ENCODE measurements at regions not wholly inside any gene's neighbourhood (a gene's known extent, or its start where the extent isn't known, plus 50 kb on each side); places are given as distances from the start of the nearest gene placed in this dataset.

GRCh38 chr14:99347561-99347960, 75.6 kb upstream of the BCL11B start:
- TF ChIP-seq, protein P1, sequence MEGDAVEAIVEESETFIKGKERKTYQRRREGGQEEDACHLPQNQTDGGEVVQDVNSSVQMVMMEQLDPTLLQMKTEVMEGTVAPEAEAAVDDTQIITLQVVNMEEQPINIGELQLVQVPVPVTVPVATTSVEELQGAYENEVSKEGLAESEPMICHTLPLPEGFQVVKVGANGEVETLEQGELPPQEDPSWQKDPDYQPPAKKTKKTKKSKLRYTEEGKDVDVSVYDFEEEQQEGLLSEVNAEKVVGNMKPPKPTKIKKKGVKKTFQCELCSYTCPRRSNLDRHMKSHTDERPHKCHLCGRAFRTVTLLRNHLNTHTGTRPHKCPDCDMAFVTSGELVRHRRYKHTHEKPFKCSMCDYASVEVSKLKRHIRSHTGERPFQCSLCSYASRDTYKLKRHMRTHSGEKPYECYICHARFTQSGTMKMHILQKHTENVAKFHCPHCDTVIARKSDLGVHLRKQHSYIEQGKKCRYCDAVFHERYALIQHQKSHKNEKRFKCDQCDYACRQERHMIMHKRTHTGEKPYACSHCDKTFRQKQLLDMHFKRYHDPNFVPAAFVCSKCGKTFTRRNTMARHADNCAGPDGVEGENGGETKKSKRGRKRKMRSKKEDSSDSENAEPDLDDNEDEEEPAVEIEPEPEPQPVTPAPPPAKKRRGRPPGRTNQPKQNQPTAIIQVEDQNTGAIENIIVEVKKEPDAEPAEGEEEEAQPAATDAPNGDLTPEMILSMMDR (IDR thresholded peaks at IDR 0.05; ENCODE audit: insufficient read depth, low read depth, low read length, missing control alignments) = no peak
- H3K4me3 ChIP-seq (ENCODE audit: low read length) = no peak overlapping the region
- no peak for DNase-seq (ENCODE audit: low read depth)

- TF ChIP-seq, protein P1 (IDR thresholded peaks at IDR 0.05; ENCODE audit: insufficient read depth, low read depth, low read length, missing control alignments) = no peak
- DNase-seq (ENCODE audit: low read depth) = no peak
- no peak overlapping the region for H3K4me3 ChIP-seq (ENCODE audit: low read length)
Measured at GRCh38 chr14:99346470-99347080, 74.6 kb upstream of the BCL11B start.

- TF ChIP-seq, protein P1 (IDR thresholded peaks at IDR 0.05; ENCODE audit: insufficient read depth, low read depth, low read length, missing control alignments) = no peak
Measured at GRCh38 chr14:99345472-99345871, 73.5 kb upstream of the BCL11B start.

GRCh38 chr14:99344051-99344758, 72.2 kb upstream of the BCL11B start:
- DNase-seq (ENCODE audit: low read depth) = no peak
- TF ChIP-seq, protein P1 (IDR thresholded peaks at IDR 0.05; ENCODE audit: insufficient read depth, low read depth, low read length, missing control alignments) = no peak

More at GRCh38 chr14:99345472-99345871, 73.5 kb upstream of the BCL11B start:
- H3K4me3 ChIP-seq (ENCODE audit: low read length) = no peak overlapping the region
- no peak for DNase-seq (ENCODE audit: low read depth)

DNA sequence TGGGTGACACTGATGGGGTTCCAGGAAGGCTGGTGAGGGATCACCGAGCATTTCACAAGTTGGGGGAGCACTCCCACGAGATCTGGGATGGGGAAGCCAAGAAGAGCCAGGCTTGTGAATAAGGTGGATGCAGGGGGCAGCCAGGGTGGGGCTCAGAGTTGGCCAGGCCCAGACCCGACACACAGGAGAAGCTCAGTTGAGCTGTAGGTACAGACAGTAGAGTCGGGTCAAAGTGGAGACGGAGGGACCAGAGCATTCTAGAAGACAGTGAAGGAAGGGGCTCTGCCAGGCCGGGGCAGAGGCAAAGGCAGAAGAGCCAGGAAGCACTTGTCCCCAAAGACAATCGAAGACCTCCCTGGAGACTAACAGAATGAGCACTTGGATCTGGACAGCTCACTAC, 70.9 kb upstream of the BCL11B start:
- no peak overlapping the region for H3K4me3 ChIP-seq (ENCODE audit: low read length)
- TF ChIP-seq, protein P1 (IDR thresholded peaks at IDR 0.05; ENCODE audit: insufficient read depth, low read depth, low read length, missing control alignments) = no peak
- DNase-seq (ENCODE audit: low read depth) = no peak

More at GRCh38 chr14:99344051-99344758, 72.2 kb upstream of the BCL11B start:
- H3K4me3 ChIP-seq (ENCODE audit: low read length) = no peak overlapping the region

DNA sequence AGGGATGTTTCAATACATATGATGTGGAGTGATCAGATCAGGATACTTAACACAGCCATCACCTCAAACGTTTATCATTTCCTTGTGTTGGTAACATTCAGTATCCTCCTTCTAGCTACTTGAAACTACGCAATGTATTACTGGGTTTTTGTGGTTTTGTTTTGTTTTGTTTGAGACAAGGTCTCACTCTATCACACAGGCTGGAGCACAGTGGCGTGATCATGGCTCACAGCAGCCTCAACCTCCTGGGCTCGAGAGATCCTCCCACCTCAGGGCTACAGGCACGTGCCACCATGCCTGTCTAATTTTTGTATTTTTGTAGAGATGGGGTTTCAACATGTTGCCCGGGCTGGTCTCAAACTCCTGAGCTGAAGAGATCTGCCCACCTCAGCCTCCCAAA, 70.2 kb upstream of the BCL11B start:
- no peak for DNase-seq (ENCODE audit: low read depth)
- TF ChIP-seq, protein P1 (IDR thresholded peaks at IDR 0.05; ENCODE audit: insufficient read depth, low read depth, low read length, missing control alignments) = no peak
- H3K4me3 ChIP-seq (ENCODE audit: low read length) = no peak overlapping the region
